Endodermal cell (in vitro differentiated cells): ENCODE measurements at regions not wholly inside any gene's neighbourhood (a gene's known extent, or its start where the extent isn't known, plus 50 kb on each side); places are given as distances from the start of the nearest gene placed in this dataset.

Experiments used
- DNase-seq: peaks from one replicate; pipeline ENCODE4 v3.0.0-alpha.2; 2017
- H3K27ac ChIP-seq: 2 replicates; pipeline ENCODE4 v1.5.1; 2013; ENCODE audit warnings: mild to moderate bottlenecking, low read depth, low read length, moderate library complexity
- H3K27me3 ChIP-seq: 2 replicates; pipeline ENCODE4 v1.6.1; 2013; ENCODE audit warnings: mild to moderate bottlenecking, low read length, moderate library complexity; ENCODE audit not compliant: insufficient read depth, control insufficient read depth, poor library complexity, severe bottlenecking
- H3K36me3 ChIP-seq: 2 replicates; pipeline ENCODE4 v1.7.0; 2013; ENCODE audit warnings: mild to moderate bottlenecking, low read length, moderate library complexity; ENCODE audit not compliant: control insufficient read depth, insufficient read depth
- H3K4me1 ChIP-seq: one replicate; pipeline ENCODE4 v1.7.0; 2013; ENCODE audit warnings: low read length; ENCODE audit not compliant: control insufficient read depth, insufficient read depth
- H3K4me3 ChIP-seq: 2 replicates; pipeline ENCODE4 v1.5.1; 2013; ENCODE audit warnings: mild to moderate bottlenecking, low read length, moderate library complexity
- H3K9ac ChIP-seq: 2 replicates; pipeline ENCODE4 v1.6.1; 2013; ENCODE audit warnings: mild to moderate bottlenecking, low read length, moderate library complexity; ENCODE audit not compliant: poor library complexity, severe bottlenecking; ENCODE audit errors: extremely low read depth
- H3K9me3 ChIP-seq: 2 replicates; pipeline ENCODE4 v1.6.1; 2013; ENCODE audit warnings: mild to moderate bottlenecking, low read length, moderate library complexity; ENCODE audit not compliant: control insufficient read depth
- H3K27ac Mint-ChIP-seq: 2 replicates; pipeline ENCODE4 v1.8.0; 2020; ENCODE audit warnings: mixed read lengths
- H3K27me3 Mint-ChIP-seq: 2 replicates; pipeline ENCODE4 v1.8.0; 2021; ENCODE audit warnings: mild to moderate bottlenecking, mixed read lengths; ENCODE audit not compliant: insufficient read depth
- H3K36me3 Mint-ChIP-seq: 2 replicates; pipeline ENCODE4 v1.8.0; 2020; ENCODE audit warnings: low read depth, mixed read lengths
- H3K4me1 Mint-ChIP-seq: 2 replicates; pipeline ENCODE4 v1.8.0; 2020; ENCODE audit warnings: mixed read lengths
- H3K4me3 Mint-ChIP-seq: 2 replicates; pipeline ENCODE4 v1.8.0; 2020; ENCODE audit warnings: mild to moderate bottlenecking, moderate library complexity, mixed read lengths
- H3K9me3 Mint-ChIP-seq: 2 replicates; pipeline ENCODE4 v1.8.0; 2020; ENCODE audit warnings: mild to moderate bottlenecking, mixed read lengths
- CTCF ChIP-seq: fragments of 200-600 bp; sonication (generic); conservative IDR thresholded peaks from 2 replicates; pipeline ENCODE4 v1.5.0; 2021; ENCODE audit warnings: antibody characterized with exemption, mild to moderate bottlenecking
- WGBS, 2 experiments: methylation state at CpG; one replicate each; pipeline versions ENCODE4 v1.1.5 to v1.1.7; 2013; ENCODE audit warnings: missing lambda C conversion rate in 2 of 2, mixed read lengths in 1 of 2; ENCODE audit not compliant: insufficient coverage in 1 of 2, insufficient read length in 1 of 2; 5-methylcytosine and 5-hydroxymethylcytosine counted together

- no peaks in the 10 kb centered on the region for H3K27me3 ChIP-seq
- H3K4me1 ChIP-seq: peaks cover 5% of the 10 kb centered on the region
- no peak overlapping the region for H3K4me3 Mint-ChIP-seq
- 84 to 92% methylated on average over 2 to 5 of the region's 5 CpGs for WGBS, 2 experiments
- TF ChIP-seq CTCF: no peak
- H3K9ac ChIP-seq: no peak overlapping the region
- no peak overlapping the region for H3K27ac Mint-ChIP-seq
- H3K4me3 ChIP-seq: no peak overlapping the region
- H3K27ac ChIP-seq: no peak overlapping the region
- H3K9me3 Mint-ChIP-seq: peaks cover 4% of the 10 kb centered on the region
- no peak for DNase-seq
- peaks cover 4% of the 10 kb centered on the region for H3K9me3 ChIP-seq
- peaks cover 10% of the 10 kb centered on the region for H3K4me1 Mint-ChIP-seq
- H3K27me3 Mint-ChIP-seq: peaks cover 3% of the 10 kb centered on the region
- H3K36me3 ChIP-seq: no peaks in the 10 kb centered on the region
- H3K36me3 Mint-ChIP-seq: no peaks in the 10 kb centered on the region
Measured at GRCh38 chr22:33108037-33108436, 49.9 kb upstream of the SYN3 start.
